NCI-H2196 (cell line): ENCODE measurements at regions not wholly inside any gene's neighbourhood (a gene's known extent, or its start where the extent isn't known, plus 50 kb on each side); places are given as distances from the start of the nearest gene placed in this dataset.

Source experiments
- DNase-seq: peaks from one replicate; lab custom pipeline; 2025; ENCODE audit not compliant: unreplicated experiment; lab: John Stamatoyannopoulos, UW

DNA sequence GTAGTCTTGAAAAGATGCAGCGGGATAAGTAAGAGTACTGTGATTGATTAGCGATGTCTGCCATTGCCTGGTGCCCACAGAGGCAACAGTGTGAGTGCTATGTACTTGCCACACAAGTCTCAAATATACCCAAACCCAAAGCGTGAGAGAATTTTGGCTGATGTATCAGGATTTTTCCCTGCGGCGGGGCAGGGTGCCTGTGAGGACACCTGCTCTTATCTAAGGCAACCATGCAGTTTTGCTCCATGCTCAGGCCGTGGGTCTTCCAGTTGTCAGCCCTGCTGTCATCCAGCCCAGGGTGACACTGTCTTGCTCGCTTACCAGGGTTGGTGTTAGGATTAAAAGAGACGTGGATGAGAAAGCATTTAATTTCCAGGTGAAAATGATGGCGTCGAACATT is 202.7 kb downstream of the PTPRU start:
- no peak for DNase-seq

DNA sequence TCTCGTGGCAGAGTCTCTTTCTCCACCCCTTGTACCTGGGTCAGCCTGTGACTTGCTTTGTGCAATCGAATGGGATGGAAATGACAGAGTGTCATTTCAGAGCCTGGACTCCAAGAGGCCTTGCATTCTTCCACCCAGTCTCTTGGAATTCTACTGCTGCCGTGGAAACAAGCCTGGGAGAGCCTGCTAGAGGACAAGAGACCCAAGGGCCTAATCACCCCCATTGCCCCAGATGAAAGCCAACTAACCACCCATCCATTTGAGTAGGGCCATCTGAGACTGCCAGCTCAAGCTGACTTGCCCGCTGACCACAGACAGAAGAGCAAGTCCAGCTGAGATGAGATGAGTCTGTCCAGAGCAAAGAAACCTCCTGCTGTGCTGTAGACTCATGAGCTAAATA is 201.6 kb downstream of the PTPRU start:
- DNase-seq: no peak

DNA sequence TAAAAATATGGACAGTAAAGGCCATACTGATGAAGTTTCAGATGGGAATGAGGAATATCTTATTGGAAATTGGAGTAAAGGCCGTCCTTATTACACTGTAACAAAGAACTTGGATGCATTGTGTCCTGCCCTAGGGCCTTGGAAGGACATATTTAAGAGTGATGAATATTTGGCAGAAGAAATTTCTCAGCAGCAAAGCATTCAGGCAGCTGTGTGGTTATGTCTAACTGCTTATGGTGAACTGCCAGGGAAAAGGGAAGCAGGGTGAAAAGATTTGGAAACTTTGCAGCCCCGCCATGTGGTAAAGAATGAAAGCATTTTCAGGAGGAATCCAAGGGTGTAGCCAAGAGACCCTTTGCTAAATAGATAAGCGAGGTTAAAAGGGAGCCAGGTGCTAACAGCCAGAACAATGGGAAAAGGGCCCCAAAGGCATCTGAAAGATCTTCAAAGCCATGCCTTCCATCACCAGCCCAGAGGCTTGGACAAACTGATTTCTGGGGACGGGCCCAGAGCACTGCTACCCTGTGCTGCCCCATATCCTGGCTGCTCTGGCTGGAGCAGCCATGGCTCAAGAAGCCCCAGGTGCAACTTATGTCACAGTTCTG is 200.0 kb downstream of the PTPRU start:
- DNase-seq: no peak

DNA sequence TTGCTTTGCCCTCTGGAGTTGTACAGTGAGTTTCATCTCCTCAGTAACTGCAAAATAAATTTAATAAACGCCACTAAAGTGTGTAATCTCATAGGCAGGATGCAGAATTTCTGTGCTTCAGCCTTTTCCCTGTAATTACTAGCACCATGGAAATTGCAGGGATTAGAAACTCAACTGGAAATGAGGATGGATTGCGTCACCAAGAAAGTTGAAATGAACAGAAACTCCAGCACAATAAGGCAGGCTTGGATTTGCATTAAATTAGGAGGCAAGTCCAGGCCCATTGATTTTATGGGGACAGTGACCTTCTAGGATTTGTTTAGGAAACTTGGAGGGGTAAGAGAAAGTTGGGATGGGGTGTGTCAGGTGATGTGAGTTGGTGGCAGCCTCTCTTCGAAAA is 197.5 kb downstream of the PTPRU start:
- DNase-seq: no peak

DNA sequence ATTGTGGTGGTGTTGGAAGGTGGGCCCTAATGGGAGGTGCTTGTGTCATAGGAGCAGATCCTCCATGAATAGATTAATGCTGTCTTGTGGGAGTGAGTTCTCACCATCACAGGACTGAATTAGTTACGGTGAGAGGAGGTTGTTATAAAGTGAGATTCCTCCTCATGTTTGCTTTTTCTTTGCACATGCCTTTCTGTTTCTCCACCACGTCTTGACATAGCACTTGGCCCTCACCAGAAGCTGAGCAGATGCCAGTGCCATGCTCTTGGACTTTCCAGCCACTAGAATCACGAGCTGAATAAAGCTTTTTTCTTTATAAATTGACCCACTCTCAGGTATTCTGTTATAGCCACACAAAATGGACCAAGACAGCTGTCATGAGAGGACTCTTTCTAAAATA is 194.8 kb downstream of the PTPRU start:
- no peak for DNase-seq

DNA sequence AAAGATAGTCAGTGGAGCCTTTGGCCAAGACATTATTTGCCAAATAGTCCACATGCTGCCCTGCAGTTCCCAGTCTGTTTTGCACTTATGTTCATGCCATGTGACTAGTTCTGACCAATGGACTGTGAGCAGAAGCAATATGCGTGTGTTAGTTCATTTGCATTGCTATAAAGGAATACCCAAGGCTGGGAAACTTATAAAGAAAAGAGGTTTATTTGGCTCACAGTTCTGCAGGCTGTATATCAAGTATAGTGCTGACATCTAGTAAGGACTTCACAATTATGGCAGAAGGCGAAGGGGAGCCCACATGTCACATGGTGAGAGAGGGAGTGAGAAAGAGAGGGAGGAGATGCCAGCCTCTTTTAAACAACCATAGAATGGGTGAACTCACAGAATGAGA is 193.3 kb downstream of the PTPRU start:
- DNase-seq: no peak

DNA sequence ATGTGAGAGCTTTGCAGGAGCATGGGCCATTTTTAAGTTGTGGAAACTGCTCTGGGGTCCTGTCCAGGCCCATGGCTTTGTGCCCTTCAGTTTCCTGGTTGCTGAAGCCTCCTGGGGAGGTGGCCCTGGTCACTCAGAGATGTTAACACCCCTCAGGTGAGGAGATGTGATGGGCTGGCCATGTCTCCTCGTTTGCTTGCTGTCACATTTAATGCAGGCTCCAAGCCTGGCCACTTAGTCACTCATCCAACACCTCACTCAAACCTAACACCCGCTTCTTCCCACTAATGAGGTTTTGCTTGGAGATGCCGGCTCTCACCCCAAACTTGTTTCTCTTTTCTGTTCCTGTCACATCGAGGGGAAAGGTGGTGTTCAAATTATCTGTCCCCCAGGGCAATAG is 192.7 kb downstream of the PTPRU start:
- DNase-seq: no peak

DNA sequence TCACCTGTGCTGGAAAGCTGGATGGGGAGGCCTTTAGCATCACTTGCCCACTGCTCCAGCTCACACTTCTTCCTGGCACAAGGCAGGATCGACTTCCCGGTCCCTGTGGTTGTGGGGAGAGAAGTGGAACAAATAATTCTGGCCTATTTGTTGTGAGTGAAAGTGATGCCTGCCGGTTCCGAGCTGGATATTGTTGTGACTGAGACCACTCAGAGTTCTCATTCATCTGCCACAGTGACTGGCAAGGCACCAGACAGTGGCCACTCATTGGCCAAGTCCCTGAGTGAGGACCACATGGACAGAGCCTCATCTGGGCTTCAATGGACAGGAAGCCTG is 191.9 kb downstream of the PTPRU start:
- DNase-seq: no peak

DNA sequence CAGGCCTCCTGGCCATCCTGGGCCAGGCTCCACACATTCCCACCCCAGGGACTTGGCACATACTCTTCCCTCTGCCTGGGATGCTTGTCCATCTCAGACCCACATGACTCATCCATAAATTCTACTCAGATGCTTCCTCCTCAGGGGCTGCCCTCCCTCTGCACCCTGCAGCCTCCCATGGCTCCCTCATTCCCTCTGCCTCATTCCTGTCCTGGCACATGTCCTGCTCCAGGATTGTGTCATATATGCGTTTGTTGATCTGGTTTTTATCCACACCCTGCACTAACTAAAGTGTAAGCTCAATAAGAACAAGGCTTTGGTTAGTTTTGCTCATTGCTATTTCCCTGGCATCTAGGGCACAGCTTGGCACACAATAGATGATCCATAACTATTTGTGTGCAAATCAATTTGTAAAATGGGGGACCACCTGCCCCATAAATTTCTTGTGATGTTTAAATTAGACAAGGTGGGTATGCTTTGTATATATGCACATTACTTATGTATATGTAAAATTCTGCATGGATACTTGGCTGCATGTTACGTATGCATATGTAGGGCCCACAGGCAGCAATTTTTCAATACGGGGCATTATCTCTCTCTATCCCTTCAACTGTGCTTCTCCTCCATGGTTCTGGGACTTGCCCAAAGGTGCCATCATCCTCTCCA is 191.4 kb downstream of the PTPRU start:
- no peak for DNase-seq

DNA sequence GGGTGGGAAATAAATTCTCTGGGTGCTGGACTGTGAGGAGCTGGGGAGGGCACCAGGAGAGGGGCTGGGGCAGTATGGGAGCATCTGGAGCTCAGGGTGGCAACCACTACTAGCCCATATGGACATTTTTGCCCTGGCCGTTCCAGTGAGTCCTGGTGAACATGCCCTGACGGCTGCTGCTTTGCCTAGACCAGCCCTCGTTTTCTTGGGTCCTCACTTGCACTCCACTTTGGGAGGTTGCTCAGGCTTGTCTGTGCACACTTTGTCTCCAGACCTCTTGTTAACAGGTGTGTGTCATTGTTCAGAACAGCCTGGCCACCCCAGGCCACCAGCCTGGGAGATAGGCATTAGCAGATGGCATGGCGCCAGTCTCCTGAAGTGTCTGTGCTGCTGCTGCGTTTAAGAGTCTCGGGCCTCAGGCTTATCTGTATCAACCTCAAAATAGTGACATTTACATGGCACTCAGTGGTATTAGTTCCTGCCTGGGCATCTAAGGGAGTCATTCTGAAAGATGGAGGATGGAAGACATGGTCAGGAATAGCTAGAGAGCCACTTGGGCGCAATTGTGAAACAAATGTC is 190.5 kb downstream of the PTPRU start:
- DNase-seq: peak; percentile 43

DNA sequence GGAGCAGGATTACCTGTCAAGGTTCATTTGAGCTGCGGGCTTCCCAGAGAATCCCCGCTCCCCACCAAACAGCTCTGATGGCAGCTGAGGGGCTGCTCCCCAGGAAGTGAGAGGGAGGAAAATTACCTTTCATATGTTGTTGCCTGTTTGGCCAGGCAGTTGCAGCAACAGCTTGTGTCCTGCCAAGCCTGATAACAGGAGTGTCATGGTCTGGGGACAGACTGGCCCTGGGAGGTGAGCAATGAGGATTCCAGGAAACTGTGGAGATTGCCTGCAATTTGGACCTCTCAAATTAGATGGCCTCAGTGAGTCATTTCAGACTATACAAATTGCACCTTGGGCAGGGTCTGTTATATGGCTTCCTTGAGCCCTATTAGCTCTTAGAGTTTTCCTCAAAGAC is 189.3 kb downstream of the PTPRU start:
- DNase-seq: no peak

DNA sequence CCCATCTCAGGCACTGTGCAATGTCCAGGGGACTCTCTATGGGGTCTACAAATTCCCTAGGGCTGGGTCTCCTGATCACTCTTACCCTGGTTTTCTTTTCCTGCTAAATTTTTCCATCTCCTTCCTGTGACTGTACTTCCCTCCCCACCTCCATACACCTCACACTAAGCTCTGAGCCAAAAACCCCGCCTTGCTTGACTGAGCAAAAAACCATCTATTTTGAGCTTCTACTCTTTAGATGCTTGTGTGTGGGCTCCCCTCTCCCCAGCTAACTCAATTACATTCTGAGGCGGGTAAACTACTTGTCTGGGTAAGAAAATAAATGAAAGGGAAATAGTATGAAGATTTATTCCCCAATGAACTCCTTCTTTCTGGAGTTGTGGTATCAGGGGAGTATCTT is 187.9 kb downstream of the PTPRU start:
- no peak for DNase-seq

DNA sequence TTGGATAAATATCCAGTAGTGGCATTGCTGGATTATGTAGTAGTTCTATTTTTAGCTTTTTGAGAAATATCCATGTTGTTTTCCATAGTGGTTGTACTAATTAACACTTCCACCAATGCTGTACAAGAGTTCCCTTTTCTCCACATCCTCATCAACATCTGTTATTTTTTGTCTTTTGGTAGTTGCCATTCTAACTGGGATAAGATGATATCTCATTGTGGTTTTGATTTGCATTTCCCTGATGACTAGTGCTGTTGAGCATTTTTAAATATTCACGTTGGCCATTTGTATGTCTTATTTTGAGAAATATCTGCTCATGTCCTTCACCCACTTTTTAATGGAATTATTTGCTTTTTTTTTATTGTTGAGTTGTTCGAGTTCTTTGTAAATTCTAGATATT is 183.9 kb downstream of the PTPRU start:
- DNase-seq: no peak

DNA sequence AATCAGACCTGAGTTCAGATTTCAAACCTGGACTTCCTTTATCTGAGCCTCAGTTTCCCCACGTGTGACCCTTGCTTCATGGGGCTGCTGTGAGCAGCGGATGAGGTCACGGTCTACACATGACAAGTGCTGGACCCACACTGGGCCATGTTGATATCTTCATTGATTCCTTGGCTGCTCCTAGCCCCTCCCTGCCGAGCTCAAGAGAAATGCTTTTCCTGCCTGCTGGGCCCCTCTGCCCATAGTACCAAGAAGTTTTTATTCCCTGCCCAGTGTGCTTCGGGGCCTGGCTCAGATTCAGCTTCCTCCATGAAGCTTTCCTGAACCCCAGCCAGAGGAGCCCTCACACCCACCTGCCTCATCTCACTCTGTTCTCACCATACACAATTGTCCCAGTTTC is 181.6 kb downstream of the PTPRU start:
- no peak for DNase-seq

DNA sequence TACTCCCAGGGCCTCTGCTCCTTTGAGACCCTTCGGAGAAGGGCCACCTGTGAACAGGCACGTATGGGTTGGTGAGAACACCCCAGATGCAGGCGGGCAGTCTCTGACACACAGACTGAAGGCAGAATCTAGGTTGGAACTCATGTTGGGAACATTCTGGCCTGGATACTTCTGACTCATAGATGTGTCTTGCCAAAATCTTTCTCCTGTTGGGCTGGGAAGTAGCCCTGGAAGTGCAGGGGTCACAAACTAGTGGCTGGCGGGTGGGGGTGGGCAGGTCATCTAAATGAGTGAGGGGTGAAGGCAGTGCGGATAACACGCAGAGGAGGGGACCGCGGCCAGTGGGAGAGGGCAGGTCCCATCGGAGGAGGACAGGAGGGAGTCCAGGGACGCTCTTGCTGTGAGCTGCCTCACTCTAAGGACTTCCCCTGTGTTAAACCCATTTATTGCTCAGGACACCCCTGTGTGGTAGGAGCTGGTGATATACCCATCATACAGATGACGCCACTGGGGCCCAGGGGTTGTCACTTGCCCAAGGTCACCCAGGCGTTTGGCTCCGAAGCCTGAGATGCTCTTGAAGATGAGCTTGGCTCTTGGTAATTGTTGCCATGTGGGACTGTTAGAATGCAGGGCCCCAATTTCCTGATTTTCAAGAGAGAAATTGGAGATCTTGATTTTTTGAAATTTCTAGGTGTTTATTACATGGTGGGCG is 181.0 kb downstream of the PTPRU start:
- no peak for DNase-seq

DNA sequence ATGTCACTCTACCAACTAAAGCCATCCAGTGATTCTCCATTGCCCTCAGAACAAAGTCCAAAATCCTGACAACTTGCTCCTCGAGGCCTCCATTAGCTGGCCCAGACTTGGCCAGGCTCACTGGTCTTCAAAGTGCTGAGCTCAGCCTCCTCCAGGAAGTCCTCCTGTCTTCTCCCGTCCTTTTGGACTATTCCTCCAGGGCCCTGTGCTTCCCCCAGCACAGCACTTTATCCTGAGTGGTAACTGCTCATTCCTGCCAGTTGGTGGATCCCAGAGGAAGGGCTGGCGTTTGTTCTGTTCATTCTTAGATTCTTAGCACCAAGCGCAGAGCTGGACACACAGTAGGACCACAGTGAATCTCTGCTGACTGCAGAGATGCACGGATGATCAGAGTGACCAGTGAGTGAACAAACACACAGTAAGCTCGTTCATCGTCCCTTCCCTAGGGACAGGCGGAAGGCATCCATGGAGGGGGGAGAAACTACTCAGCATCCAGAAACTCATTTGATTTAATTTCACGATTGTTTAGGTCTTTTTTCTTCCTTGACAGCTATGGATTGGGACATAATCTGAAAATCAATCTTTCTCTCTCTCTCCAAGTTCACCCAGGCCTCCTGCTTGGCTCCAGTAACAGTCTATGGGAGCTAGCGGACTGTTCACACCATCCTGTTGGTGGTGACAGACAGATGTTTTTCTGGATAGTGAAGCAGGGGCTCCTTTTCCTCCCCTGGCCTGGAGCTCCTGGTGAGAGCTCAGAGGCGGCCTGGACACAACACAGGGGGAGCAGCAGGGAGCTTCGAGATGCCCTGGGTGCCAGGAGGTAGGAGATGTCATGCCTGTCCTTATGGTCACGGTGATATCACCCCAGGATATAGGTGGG is 180.2 kb downstream of the PTPRU start:
- no peak for DNase-seq

DNA sequence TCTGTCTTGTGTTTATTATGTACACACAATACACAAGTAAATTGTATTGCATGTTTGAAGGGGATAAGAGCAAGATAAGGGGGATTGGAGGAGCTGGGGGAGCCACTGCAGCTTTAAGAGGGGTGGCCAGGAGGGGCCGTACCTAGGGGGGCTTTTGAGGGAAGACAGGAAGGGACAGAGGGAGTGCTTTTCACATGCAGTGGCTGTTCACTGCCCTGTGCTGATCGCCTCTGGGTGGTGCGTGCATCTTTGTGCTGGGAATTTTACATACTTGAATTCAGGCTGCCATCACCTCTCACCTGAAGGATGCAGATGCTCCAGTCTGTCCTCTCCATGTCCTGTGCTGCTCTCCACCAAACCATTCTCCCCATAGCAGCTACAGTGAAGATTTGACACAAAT is 179.5 kb downstream of the PTPRU start:
- DNase-seq: no peak

DNA sequence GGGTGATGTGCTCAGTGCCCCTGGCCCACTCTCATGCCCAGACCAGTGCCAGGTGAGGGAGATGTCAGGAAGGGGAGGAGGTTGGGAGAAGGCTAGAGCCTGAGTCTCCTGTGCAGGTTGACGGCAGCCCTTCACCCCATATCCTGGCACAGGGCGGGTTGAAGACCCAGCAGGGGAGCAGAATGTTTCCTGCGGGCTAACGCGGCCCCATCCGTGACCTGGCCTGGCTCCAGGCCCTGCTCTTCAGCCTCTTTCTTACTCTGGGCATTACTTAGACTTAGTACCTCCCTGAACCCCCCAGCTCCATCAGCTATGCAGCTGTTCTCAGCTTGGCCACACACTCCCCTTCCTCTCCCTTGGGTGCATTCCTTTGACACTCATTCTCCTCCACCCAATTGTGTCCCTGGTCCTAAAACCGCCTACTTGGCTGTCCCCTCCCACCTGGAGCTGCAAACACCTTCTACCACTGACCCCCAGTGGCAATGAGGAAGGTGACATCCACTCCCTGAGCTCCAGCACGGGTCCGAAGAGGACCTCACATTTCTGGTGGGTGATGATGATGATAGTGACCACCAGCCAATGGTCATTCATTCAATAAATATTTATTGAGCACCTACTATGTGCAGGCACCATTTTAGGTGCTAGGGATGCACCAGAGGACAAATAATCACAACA is 179.0 kb downstream of the PTPRU start:
- DNase-seq: peak; percentile 43

DNA sequence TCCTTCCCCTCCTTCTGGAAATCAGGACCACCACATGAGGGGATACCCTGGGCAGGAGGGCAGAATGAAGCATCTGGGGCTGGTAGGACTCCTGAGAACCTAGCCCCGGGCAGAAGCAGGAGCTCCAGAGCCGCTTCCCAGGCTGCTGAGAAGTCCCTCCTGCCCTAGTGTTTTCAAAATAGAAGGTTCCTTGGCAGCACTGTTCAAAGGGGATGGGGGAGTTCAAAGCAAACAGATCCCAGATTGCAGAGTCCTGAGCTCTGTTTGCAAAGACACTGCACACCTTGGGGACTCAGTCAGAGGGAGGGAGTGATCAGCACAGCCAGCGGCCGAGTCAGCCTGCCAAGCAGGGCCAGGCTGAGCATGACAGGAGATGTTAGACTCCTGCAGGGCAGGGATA is 177.8 kb downstream of the PTPRU start:
- DNase-seq: no peak

DNA sequence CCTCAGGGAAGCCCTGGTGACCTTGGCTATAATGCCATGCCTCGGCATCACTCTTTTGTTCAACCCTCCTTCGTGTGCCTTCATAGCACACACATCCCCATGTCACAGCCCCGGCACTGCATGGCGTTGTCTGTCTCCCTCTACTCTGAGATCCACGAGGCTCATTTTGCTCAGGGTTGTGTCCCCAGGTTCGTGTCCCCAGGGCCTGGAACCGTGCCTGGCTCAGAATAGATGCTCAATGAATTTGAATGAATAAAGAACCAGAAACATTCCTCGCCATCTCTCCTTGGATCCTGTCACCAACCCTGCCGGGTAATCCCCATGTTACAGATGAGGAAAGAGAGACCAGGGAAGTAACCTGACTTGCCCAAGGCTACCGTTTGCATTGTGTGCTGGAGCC is 177.3 kb downstream of the PTPRU start:
- no peak for DNase-seq

DNA sequence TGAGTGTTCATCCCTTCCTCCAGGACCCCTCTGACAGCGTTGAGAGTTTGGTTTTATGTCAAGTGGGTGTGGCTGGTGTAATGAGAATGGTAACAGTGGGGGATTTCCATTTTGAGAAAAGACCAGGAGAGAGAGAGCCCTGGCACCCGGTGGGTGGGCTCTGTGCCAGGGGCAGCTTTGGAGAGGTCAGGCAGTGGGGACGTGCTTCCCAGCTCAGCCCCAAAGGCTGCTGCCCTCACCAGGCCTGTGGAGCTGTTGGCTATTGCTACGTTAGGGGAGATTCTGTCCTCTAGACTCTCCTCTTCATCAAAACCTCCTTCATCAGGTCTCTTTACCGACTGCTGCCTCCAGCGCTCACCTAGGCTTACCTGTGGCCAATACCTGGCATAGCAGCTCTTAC is 176.3 kb downstream of the PTPRU start:
- no peak for DNase-seq
